Endodermal cell (in vitro differentiated cells): ENCODE measurements at regions not wholly inside any gene's neighbourhood (a gene's known extent, or its start where the extent isn't known, plus 50 kb on each side); places are given as distances from the start of the nearest gene placed in this dataset.
A peak's percentile ranks its signal among the peaks of the same experiment; 100 is the strongest.

Experiments used
- DNase-seq: peaks from one replicate; pipeline ENCODE4 v3.0.0-alpha.2; 2017
- H3K27ac ChIP-seq: 2 replicates; pipeline ENCODE4 v1.5.1; 2013; ENCODE audit warnings: mild to moderate bottlenecking, low read depth, low read length, moderate library complexity
- H3K27me3 ChIP-seq: 2 replicates; pipeline ENCODE4 v1.6.1; 2013; ENCODE audit warnings: mild to moderate bottlenecking, low read length, moderate library complexity; ENCODE audit not compliant: insufficient read depth, control insufficient read depth, poor library complexity, severe bottlenecking
- H3K36me3 ChIP-seq: 2 replicates; pipeline ENCODE4 v1.7.0; 2013; ENCODE audit warnings: mild to moderate bottlenecking, low read length, moderate library complexity; ENCODE audit not compliant: control insufficient read depth, insufficient read depth
- H3K4me1 ChIP-seq: one replicate; pipeline ENCODE4 v1.7.0; 2013; ENCODE audit warnings: low read length; ENCODE audit not compliant: control insufficient read depth, insufficient read depth
- H3K4me3 ChIP-seq: 2 replicates; pipeline ENCODE4 v1.5.1; 2013; ENCODE audit warnings: mild to moderate bottlenecking, low read length, moderate library complexity
- H3K9ac ChIP-seq: 2 replicates; pipeline ENCODE4 v1.6.1; 2013; ENCODE audit warnings: mild to moderate bottlenecking, low read length, moderate library complexity; ENCODE audit not compliant: poor library complexity, severe bottlenecking; ENCODE audit errors: extremely low read depth
- H3K9me3 ChIP-seq: 2 replicates; pipeline ENCODE4 v1.6.1; 2013; ENCODE audit warnings: mild to moderate bottlenecking, low read length, moderate library complexity; ENCODE audit not compliant: control insufficient read depth
- H3K27ac Mint-ChIP-seq: 2 replicates; pipeline ENCODE4 v1.8.0; 2020; ENCODE audit warnings: mixed read lengths
- H3K27me3 Mint-ChIP-seq: 2 replicates; pipeline ENCODE4 v1.8.0; 2021; ENCODE audit warnings: mild to moderate bottlenecking, mixed read lengths; ENCODE audit not compliant: insufficient read depth
- H3K36me3 Mint-ChIP-seq: 2 replicates; pipeline ENCODE4 v1.8.0; 2020; ENCODE audit warnings: low read depth, mixed read lengths
- H3K4me1 Mint-ChIP-seq: 2 replicates; pipeline ENCODE4 v1.8.0; 2020; ENCODE audit warnings: mixed read lengths
- H3K4me3 Mint-ChIP-seq: 2 replicates; pipeline ENCODE4 v1.8.0; 2020; ENCODE audit warnings: mild to moderate bottlenecking, moderate library complexity, mixed read lengths
- H3K9me3 Mint-ChIP-seq: 2 replicates; pipeline ENCODE4 v1.8.0; 2020; ENCODE audit warnings: mild to moderate bottlenecking, mixed read lengths
- CTCF ChIP-seq: fragments of 200-600 bp; sonication (generic); conservative IDR thresholded peaks from 2 replicates; pipeline ENCODE4 v1.5.0; 2021; ENCODE audit warnings: antibody characterized with exemption, mild to moderate bottlenecking
- WGBS, 2 experiments: methylation state at CpG; one replicate each; pipeline versions ENCODE4 v1.1.5 to v1.1.7; 2013; ENCODE audit warnings: missing lambda C conversion rate in 2 of 2, mixed read lengths in 1 of 2; ENCODE audit not compliant: insufficient coverage in 1 of 2, insufficient read length in 1 of 2; 5-methylcytosine and 5-hydroxymethylcytosine counted together

GRCh38 chr2:144277622-144278354, 242.1 kb downstream of the ZEB2 start:
- Histone ChIP-seq H3K36me3 (no peaks in the 10 kb centered on the region), H3K27me3 (no peaks in the 10 kb centered on the region), H3K27ac (no peak overlapping the region), H3K4me1 (peaks cover 6% of the 10 kb centered on the region), H3K9ac (no peak overlapping the region), H3K9me3 (peaks cover 10% of the 10 kb centered on the region), H3K4me3 (no peak overlapping the region)
- WGBS, 2 experiments: 88 to 91% methylated on average over 1 to 2 of the region's 2 CpGs
- Mint-ChIP-seq H3K4me3 (no peak overlapping the region), H3K27ac (no peak overlapping the region), H3K36me3 (peaks cover 5% of the 10 kb centered on the region), H3K27me3 (no peaks in the 10 kb centered on the region), H3K4me1 (peaks cover 28% of the 10 kb centered on the region), H3K9me3 (peaks cover 9% of the 10 kb centered on the region)
- no peak for TF ChIP-seq CTCF
- DNase-seq: no peak

- H3K27me3 Mint-ChIP-seq: no peaks in the 10 kb centered on the region
- no peak overlapping the region for H3K27ac Mint-ChIP-seq
- Histone ChIP-seq H3K4me1 (peaks cover 6% of the 10 kb centered on the region), H3K9me3 (peaks cover 16% of the 10 kb centered on the region), H3K36me3 (no peaks in the 10 kb centered on the region), H3K4me3 (no peak overlapping the region), H3K27me3 (no peaks in the 10 kb centered on the region), H3K27ac (no peak overlapping the region), H3K9ac (no peak overlapping the region)
- TF ChIP-seq CTCF: no peak
- no peak overlapping the region for H3K4me3 Mint-ChIP-seq
- H3K9me3 Mint-ChIP-seq: peaks cover 9% of the 10 kb centered on the region
- peaks cover 21% of the 10 kb centered on the region for H3K4me1 Mint-ChIP-seq
- peaks cover 5% of the 10 kb centered on the region for H3K36me3 Mint-ChIP-seq
- DNase-seq: no peak
Measured at GRCh38 chr2:144275340-144275739, 244.6 kb downstream of the ZEB2 start.

- DNase-seq: no peak
- H3K4me3 Mint-ChIP-seq: no peak overlapping the region
- peaks cover 9% of the 10 kb centered on the region for H3K9me3 Mint-ChIP-seq
- H3K4me3 ChIP-seq: peak overlapping the region; percentile 54
- H3K27me3 Mint-ChIP-seq: no peaks in the 10 kb centered on the region
- WGBS, 2 experiments: 56% methylated on average over 2 of the region's 2 CpGs; no CpG with 5 or more reads in 1 of the 2 experiments
- H3K27ac Mint-ChIP-seq: no peak overlapping the region
- H3K9me3 ChIP-seq: peaks cover 16% of the 10 kb centered on the region
- H3K27ac ChIP-seq: no peak overlapping the region
- no peak overlapping the region for H3K9ac ChIP-seq
- no peaks in the 10 kb centered on the region for H3K36me3 ChIP-seq
- peaks cover 15% of the 10 kb centered on the region for H3K4me1 Mint-ChIP-seq
- H3K27me3 ChIP-seq: no peaks in the 10 kb centered on the region
- H3K4me1 ChIP-seq: peaks cover 6% of the 10 kb centered on the region
- peaks cover 5% of the 10 kb centered on the region for H3K36me3 Mint-ChIP-seq
- no peak for TF ChIP-seq CTCF
Measured at GRCh38 chr2:144274131-144274530, 245.8 kb downstream of the ZEB2 start.
